ENCODE measurements at regions not wholly inside any gene's neighbourhood (a gene's known extent, or its start where the extent isn't known, plus 50 kb on each side); places are given as distances from the start of the nearest gene placed in this dataset.
A peak's percentile ranks its signal among the peaks of the same experiment; 100 is the strongest.

GRCh38 chr3:18770800-18771199 is 345.7 kb upstream of the SATB1 start:
- DNase-seq: no peak

GRCh38 chr3:18767756-18768303 is 342.7 kb upstream of the SATB1 start:
- DNase-seq: no peak

- DNase-seq: no peak
Observed at GRCh38 chr3:18766974-18767373, 341.8 kb upstream of the SATB1 start.

- no peak for DNase-seq
Observed at GRCh38 chr3:18765662-18766061, 340.5 kb upstream of the SATB1 start.

- no peak for DNase-seq
Observed at GRCh38 chr3:18765161-18765560, 340.0 kb upstream of the SATB1 start.

GRCh38 chr3:18761530-18761929 is 336.4 kb upstream of the SATB1 start:
- no peak for DNase-seq

- peak; percentile 8 for DNase-seq
Observed at GRCh38 chr3:18758047-18758704, 333.0 kb upstream of the SATB1 start.

GRCh38 chr3:18757476-18757875 is 332.3 kb upstream of the SATB1 start:
- DNase-seq: no peak

GRCh38 chr3:18752273-18752934 is 327.3 kb upstream of the SATB1 start:
- no peak for DNase-seq

- no peak for DNase-seq
Observed at GRCh38 chr3:18751514-18751913, 326.4 kb upstream of the SATB1 start.

- DNase-seq: no peak
Observed at GRCh38 chr3:18747383-18747782, 322.2 kb upstream of the SATB1 start.

- no peak for DNase-seq
Observed at GRCh38 chr3:18745472-18745871, 320.3 kb upstream of the SATB1 start.

GRCh38 chr3:18744472-18744871 is 319.3 kb upstream of the SATB1 start:
- no peak for DNase-seq

- DNase-seq: no peak
Observed at GRCh38 chr3:18743761-18744160, 318.6 kb upstream of the SATB1 start.

- no peak for DNase-seq
Observed at GRCh38 chr3:18740631-18741583, 315.8 kb upstream of the SATB1 start.

- no peak for DNase-seq
Observed at GRCh38 chr3:18739099-18739433, 313.9 kb upstream of the SATB1 start.

GRCh38 chr3:18738393-18739098 is 313.4 kb upstream of the SATB1 start:
- DNase-seq: no peak

- DNase-seq: no peak
Observed at GRCh38 chr3:18735005-18735404, 309.9 kb upstream of the SATB1 start.

- DNase-seq: no peak
Observed at GRCh38 chr3:18734309-18734708, 309.2 kb upstream of the SATB1 start.

- no peak for DNase-seq
Observed at GRCh38 chr3:18732474-18732873, 307.3 kb upstream of the SATB1 start.

GRCh38 chr3:18730491-18730890 is 305.4 kb upstream of the SATB1 start:
- no peak for DNase-seq

GRCh38 chr3:18729671-18730070 is 304.5 kb upstream of the SATB1 start:
- no peak for DNase-seq

Data from NCI-H1417 treated with DMSO at 0.1 percent for 48 hours (cell line).